ENCODE measurements at regions not wholly inside any gene's neighbourhood (a gene's known extent, or its start where the extent isn't known, plus 50 kb on each side); places are given as distances from the start of the nearest gene placed in this dataset.

GRCh38 chr1:199953651-199954050 lies 73.9 kb upstream of the NR5A2 start:
- no peak for DNase-seq

- DNase-seq, result peak; percentile 7
Measured at GRCh38 chr1:199954699-199955098, 72.8 kb upstream of the NR5A2 start.

GRCh38 chr1:199955235-199955634 lies 72.3 kb upstream of the NR5A2 start:
- no peak for DNase-seq

DNA sequence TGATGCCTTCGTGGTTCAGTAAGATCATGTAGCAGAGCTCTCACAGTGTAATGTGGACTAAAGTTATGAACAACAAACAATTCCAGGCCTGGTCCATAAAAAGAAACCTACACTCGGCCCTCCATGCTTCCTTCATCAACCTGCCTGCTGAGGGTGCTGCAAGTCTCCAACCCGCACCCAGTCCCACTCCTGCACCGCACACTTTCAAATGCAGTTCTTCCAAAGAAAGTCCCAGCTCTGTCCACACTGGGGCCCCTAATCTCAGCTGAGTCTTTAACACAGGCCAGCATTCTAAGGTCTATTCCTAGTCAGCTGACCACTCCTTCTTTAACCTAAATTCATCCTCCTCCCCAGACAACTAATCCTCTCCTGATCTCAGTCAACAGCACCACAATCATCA lies 71.5 kb upstream of the NR5A2 start:
- DNase-seq, result no peak

- peak; percentile 54 to 85 for DNase-seq
Measured at GRCh38 chr1:199959033-199959774, 68.3 kb upstream of the NR5A2 start.

GRCh38 chr1:199959775-199960110 lies 67.8 kb upstream of the NR5A2 start:
- no peak for DNase-seq

- DNase-seq, result no peak
Measured at GRCh38 chr1:199970125-199970524, 57.4 kb upstream of the NR5A2 start.

GRCh38 chr1:199976496-199977144 lies 50.9 kb upstream of the NR5A2 start:
- DNase-seq, result no peak
